GM18870 (cell line): ENCODE measurements at regions not wholly inside any gene's neighbourhood (a gene's known extent, or its start where the extent isn't known, plus 50 kb on each side); places are given as distances from the start of the nearest gene placed in this dataset.

ENCODE experiments used
- ATAC-seq: cut with Tn5 transposase; IDR thresholded peaks from one replicate; pipeline ENCODE4 v1.9.1; 2021; ENCODE audit warnings: moderate library complexity; ENCODE audit not compliant: unreplicated experiment

GRCh38 chr9:113695901-113696300 lies 180.2 kb upstream of the ZNF618 start:
- no peak for ATAC-seq

GRCh38 chr9:113701774-113702755 lies 174.0 kb upstream of the ZNF618 start:
- no peak for ATAC-seq

- no peak for ATAC-seq
Measured at GRCh38 chr9:113705306-113705927, 170.7 kb upstream of the ZNF618 start.

- ATAC-seq, result no peak
Measured at GRCh38 chr9:113705928-113706519, 170.1 kb upstream of the ZNF618 start.

- no peak for ATAC-seq
Measured at GRCh38 chr9:113707953-113708695, 168.0 kb upstream of the ZNF618 start.

GRCh38 chr9:113708821-113709713 lies 167.0 kb upstream of the ZNF618 start:
- ATAC-seq, result no peak

- ATAC-seq, result no peak
Measured at GRCh38 chr9:113709721-113710120, 166.4 kb upstream of the ZNF618 start.

GRCh38 chr9:113711251-113711650 lies 164.9 kb upstream of the ZNF618 start:
- no peak for ATAC-seq

- ATAC-seq, result no peak
Measured at GRCh38 chr9:113712053-113712452, 164.1 kb upstream of the ZNF618 start.

- no peak for ATAC-seq
Measured at GRCh38 chr9:113715086-113715485, 161.0 kb upstream of the ZNF618 start.

GRCh38 chr9:113719919-113720318 lies 156.2 kb upstream of the ZNF618 start:
- no peak for ATAC-seq

- ATAC-seq, result no peak
Measured at GRCh38 chr9:113720495-113720894, 155.6 kb upstream of the ZNF618 start.

- no peak for ATAC-seq
Measured at GRCh38 chr9:113721856-113722255, 154.3 kb upstream of the ZNF618 start.

GRCh38 chr9:113724202-113724601 lies 151.9 kb upstream of the ZNF618 start:
- ATAC-seq, result no peak

GRCh38 chr9:113728989-113729388 lies 147.1 kb upstream of the ZNF618 start:
- ATAC-seq, result no peak

GRCh38 chr9:113734826-113735225 lies 141.3 kb upstream of the ZNF618 start:
- no peak for ATAC-seq

GRCh38 chr9:113737517-113738271 lies 138.4 kb upstream of the ZNF618 start:
- no peak for ATAC-seq

- no peak for ATAC-seq
Measured at GRCh38 chr9:113738496-113738892, 137.6 kb upstream of the ZNF618 start.

- no peak for ATAC-seq
Measured at GRCh38 chr9:113738893-113739604, 137.1 kb upstream of the ZNF618 start.
